SK-MEL-5 (cell line): ENCODE measurements at regions not wholly inside any gene's neighbourhood (a gene's known extent, or its start where the extent isn't known, plus 50 kb on each side); places are given as distances from the start of the nearest gene placed in this dataset.
A peak's percentile ranks its signal among the peaks of the same experiment; 100 is the strongest.
"Not testable (repeated sequence)": the region's sequence is repeated elsewhere in the genome, so short reads cannot be mapped to it uniquely, and the experiment has no call there.

Experiments
- DNase-seq: peaks from one replicate; pipeline ENCODE4 v3.0.0-alpha.2; 2016; ENCODE audit warnings: low read depth, low spot score
- in situ Hi-C: cut with HindIII; loops from 2 replicates; pipeline ENCODE4 v1.10.0; 2016; ENCODE audit warnings: low sequenced_read_pairs, high pct_unique_total_duplicates, low pct_unique_long_range_greater_than_20kb

- in situ Hi-C loops: no loop called here
- no peak for DNase-seq
Measured at GRCh38 chr5:148740079-148740858, 85.9 kb upstream of the HTR4 start.

- in situ Hi-C loops: no loop called here
- peak; percentile 62 for DNase-seq
Measured at GRCh38 chr5:148740966-148741742, 85.3 kb upstream of the ADRB2 start.

DNA sequence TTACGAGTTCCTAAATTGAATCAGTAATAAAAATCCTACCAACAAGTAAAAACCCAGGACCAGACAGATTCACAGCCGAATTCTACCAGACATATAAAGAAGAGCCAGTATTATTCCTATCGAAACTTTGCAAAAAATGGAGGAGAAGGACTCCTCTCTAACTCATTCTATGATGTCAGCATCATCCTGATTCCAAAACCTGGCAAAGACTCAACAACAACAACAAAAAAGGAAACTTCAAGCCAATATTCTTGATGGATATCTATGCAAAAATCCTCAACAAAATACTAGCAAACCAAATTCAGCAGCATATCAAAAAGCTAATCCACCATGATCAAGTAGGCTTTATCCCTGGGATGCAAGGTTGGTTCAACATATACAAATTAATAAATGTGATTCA lies 84.6 kb upstream of the ADRB2 start:
- DNase-seq, in situ Hi-C loops: not testable (repeated sequence)

DNA sequence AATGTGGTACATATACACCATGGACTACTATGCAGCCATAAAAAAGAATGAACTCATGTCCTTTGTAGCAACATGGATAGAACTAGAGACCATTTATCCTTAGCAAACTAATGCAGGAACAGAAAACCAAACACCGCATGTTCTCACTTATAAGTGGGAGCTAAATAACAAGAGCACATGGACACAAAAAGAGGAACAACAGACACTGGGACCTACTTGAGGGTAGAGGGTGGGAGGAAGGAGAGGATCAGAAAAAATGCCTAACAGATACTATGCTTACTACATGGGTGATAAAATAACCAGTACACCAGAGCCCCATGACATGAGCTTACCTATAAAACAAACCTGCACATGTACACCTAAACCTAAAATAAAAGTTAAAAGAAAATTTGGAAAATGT lies 82.0 kb upstream of the ADRB2 start:
- DNase-seq, in situ Hi-C loops: not testable (repeated sequence)

GRCh38 chr5:148746826-148747535 lies 79.4 kb upstream of the ADRB2 start:
- in situ Hi-C loops: no loop called here
- DNase-seq: no peak

GRCh38 chr5:148747536-148747906 lies 78.9 kb upstream of the ADRB2 start:
- DNase-seq: no peak
- in situ Hi-C loops: no loop called here

DNA sequence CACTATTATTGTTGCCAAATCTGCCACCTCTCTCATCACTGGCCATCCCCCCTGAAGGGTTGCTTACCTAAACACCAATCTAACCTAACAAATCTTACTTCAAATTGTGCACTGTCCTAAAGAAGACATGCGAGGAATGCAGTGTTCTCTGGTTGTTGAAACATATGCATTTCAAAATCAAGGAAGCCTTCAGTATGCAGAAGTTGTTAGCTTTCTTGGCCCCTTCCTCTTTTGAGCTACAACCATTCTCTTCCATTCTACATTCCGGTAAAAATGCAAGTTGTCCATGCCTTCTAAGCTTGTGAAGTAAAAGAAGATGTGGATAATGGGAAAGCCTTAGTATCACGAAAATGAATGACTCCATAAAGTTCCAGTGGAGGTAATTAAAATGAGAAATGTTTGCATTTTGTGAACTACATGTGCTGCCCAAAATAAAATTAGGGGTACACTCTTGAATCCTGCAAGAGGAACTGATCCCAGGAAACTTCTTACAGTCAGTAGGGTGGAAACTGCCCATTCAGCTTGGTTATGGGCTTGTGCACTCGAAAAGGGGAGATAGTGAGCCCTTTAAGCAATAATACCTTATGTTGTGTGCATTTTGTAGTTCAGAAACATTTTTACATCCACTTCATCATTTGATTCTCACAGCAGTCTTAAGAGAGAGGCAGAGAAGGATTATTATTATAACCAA lies 77.6 kb upstream of the ADRB2 start:
- DNase-seq: no peak
- in situ Hi-C loops: no loop called here

DNA sequence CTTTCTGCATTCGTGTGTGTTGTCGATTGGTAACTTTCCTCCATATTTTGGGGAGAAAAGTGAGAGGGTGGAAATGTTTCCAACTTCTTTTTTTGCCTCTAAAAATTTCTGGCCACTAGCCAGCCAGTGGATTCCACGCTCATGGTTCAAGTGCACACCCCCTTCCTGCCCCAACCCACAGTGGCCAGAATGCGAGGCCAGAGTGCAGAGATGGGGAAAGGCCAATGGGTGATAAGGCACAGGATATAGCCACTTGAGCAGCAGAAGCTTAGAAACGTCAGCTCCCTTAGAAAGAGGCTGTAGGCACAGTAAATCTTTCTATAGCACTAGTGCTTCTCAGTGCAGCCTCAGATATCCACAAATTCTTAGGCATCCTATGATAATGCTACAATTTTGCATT lies 75.8 kb upstream of the ADRB2 start:
- no peak for DNase-seq
- in situ Hi-C loops: no loop called here

DNA sequence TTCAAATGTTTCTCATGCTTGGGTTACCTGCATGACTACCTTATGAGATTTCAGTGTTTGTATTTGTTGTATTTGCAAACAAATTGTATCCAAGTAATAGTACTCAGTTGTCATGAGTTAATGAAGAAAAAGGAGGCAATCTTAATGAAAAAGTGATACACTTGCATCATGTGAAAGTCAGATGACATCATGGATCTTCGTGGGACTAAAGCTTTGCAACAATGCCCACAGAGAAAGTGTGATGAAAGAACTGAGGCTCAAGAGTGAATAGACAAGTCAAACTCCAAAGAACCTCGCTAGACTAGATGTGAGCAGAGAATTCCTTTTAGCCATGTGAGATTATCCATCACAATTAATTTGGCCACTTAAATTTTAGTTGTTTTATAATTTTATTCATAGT lies 75.4 kb upstream of the ADRB2 start:
- DNase-seq: no peak
- in situ Hi-C loops: no loop called here

GRCh38 chr5:148752375-148752774 lies 74.0 kb upstream of the ADRB2 start:
- in situ Hi-C loops, DNase-seq: not testable (repeated sequence)

DNA sequence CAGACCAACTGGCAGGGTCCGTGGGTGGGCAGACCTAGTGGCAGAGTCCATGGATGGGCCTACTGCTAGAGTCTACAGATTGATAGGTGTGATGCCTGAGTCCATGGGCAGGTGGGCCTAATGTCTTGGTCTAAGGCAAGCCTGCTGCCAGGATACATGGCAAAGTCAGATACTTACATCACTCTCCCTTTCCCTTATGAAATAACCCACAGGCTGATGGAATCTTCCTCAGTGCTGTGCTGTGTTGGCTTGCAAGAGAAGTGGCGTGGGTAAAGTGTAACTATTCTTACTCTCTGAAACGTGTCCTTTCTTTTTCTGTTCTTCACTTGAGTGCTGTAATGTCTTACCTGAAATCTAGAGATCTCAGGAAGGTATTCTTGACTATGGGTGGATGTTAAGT lies 67.3 kb upstream of the ADRB2 start:
- in situ Hi-C loops: no loop called here
- DNase-seq: no peak

GRCh38 chr5:148760945-148761638 lies 65.3 kb upstream of the ADRB2 start:
- no peak for DNase-seq
- in situ Hi-C loops: no loop called here

DNA sequence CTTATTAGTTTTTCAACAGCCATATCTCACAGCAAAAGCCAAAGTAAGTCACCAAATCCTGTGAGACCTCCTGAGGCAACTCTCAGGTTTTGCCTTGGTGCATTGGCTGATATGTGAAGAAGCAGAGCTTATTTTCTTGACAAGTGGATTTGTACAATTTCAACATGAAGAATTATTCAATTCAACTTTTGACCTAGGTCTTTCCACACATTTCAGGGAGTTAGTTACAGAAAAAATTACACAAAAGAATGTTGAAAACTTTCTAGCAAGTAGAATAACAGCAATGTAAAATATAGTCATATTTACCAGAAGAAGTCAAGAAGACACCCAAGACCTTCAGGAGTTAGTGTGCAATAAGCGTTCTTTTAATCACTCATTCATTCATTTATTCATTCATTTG lies 62.4 kb upstream of the ADRB2 start:
- no peak for DNase-seq
- in situ Hi-C loops: no loop called here

DNA sequence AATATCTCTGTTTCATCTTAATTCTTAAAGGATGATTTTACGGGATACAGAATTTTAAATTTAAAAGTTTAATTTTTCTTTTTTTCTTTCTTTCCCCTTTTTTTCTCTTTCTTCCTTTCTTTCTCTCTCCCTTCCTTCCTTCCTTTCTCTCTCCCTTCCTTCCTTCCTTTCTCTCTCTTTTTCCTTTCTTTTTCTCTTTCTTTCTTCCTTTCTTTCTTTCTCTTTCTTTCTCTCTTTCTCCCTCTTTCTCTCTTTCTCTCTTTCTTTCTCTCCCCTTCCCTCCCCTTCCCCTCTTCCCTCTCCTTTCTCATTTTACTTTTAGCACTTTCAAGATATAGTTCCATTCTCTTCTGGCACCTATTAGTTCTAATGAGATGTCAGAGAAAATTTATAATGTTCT lies 61.4 kb upstream of the ADRB2 start:
- DNase-seq: no peak
- in situ Hi-C loops: no loop called here

DNA sequence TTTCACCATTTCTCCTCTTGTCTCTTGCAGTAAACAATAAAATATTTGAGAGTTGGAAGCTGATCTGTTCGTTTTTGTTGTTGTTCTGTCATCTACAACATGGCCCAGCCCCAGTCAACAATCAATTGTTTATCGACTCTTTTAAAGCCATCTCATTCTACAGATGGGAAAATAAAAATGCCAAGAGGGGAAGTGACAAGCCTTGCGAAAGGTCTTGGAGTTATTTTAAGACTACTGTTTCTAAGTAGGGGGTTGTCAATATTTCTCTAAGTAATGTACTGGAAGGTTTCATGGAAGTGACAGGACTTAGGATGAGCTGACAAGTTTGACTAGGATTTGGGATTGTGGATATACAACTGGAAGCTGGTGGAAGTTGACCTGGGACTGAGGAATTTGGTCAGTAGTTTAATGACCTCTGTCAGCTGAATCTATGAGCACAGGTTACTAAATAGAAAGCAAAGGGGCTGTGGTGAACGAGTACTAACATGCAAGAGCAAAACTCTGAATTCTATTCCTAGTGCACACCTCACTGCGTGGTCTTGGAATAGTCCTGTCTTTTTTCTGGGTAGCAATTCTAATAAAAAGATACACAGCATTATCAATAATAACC lies 57.5 kb upstream of the ADRB2 start:
- in situ Hi-C loops: no loop called here
- no peak for DNase-seq

- in situ Hi-C loops: no loop called here
- no peak for DNase-seq
Measured at GRCh38 chr5:148769941-148770340, 56.5 kb upstream of the ADRB2 start.

- DNase-seq: no peak
- in situ Hi-C loops: no loop called here
Measured at GRCh38 chr5:148774313-148774712, 52.1 kb upstream of the ADRB2 start.
